ENCODE measurements at regions not wholly inside any gene's neighbourhood (a gene's known extent, or its start where the extent isn't known, plus 50 kb on each side); places are given as distances from the start of the nearest gene placed in this dataset.

GRCh38 chr5:75831561-75831960, 114.3 kb upstream of the POC5 start:
- TF ChIP-seq FOXM1 (IDR thresholded peaks at IDR 0.05; ENCODE audit: borderline replicate concordance, low read depth) (no peak), EP300 (IDR thresholded peaks at IDR 0.05; ENCODE audit: borderline replicate concordance) (no peak), EGR1 (IDR thresholded peaks at IDR 0.05) (no peak), NFIC (IDR thresholded peaks at IDR 0.05) (no peak)

GRCh38 chr5:75828029-75828428, 110.8 kb upstream of the POC5 start:
- no peak for TF ChIP-seq CREB1 (IDR thresholded peaks at IDR 0.05; ENCODE audit: low read depth)
- no peak for TF ChIP-seq TCF12 (IDR thresholded peaks at IDR 0.05; ENCODE audit: low read depth)
- TF ChIP-seq NFIC (IDR thresholded peaks at IDR 0.05) = no peak
- TF ChIP-seq TEAD4 (IDR thresholded peaks at IDR 0.05) = no peak
- no peak for TF ChIP-seq RAD21 (IDR thresholded peaks at IDR 0.05; ENCODE audit: low read depth)
- TF ChIP-seq EP300 (IDR thresholded peaks at IDR 0.05; ENCODE audit: borderline replicate concordance) = no peak
- TF ChIP-seq EGR1 (IDR thresholded peaks at IDR 0.05) = no peak
- no peak for TF ChIP-seq FOXM1 (IDR thresholded peaks at IDR 0.05; ENCODE audit: borderline replicate concordance, low read depth)
- no peak for TF ChIP-seq REST (IDR thresholded peaks at IDR 0.05; ENCODE audit: low read depth)
- TF ChIP-seq USF1 (IDR thresholded peaks at IDR 0.05) = no peak
- no peak for TF ChIP-seq TAF1 (IDR thresholded peaks at IDR 0.05; ENCODE audit: low read depth)
- TF ChIP-seq ZBTB7A (IDR thresholded peaks at IDR 0.05; ENCODE audit: low read depth) = no peak

GRCh38 chr5:75824323-75824722, 107.1 kb upstream of the POC5 start:
- TF ChIP-seq EGR1 (IDR thresholded peaks at IDR 0.05) = no peak
- no peak for TF ChIP-seq TEAD4 (IDR thresholded peaks at IDR 0.05)
- no peak for TF ChIP-seq NFIC (IDR thresholded peaks at IDR 0.05)
- no peak for TF ChIP-seq TCF12 (IDR thresholded peaks at IDR 0.05; ENCODE audit: low read depth)
- TF ChIP-seq EP300 (IDR thresholded peaks at IDR 0.05; ENCODE audit: borderline replicate concordance) = no peak
- no peak for TF ChIP-seq CREB1 (IDR thresholded peaks at IDR 0.05; ENCODE audit: low read depth)
- TF ChIP-seq TAF1 (IDR thresholded peaks at IDR 0.05; ENCODE audit: low read depth) = no peak
- TF ChIP-seq USF1 (IDR thresholded peaks at IDR 0.05) = no peak
- no peak for TF ChIP-seq RAD21 (IDR thresholded peaks at IDR 0.05; ENCODE audit: low read depth)
- no peak for TF ChIP-seq ZBTB7A (IDR thresholded peaks at IDR 0.05; ENCODE audit: low read depth)
- no peak for TF ChIP-seq CEBPB (IDR thresholded peaks at IDR 0.05)
- TF ChIP-seq FOXM1 (IDR thresholded peaks at IDR 0.05; ENCODE audit: borderline replicate concordance, low read depth) = no peak
- TF ChIP-seq REST (IDR thresholded peaks at IDR 0.05; ENCODE audit: low read depth) = no peak
- TF ChIP-seq YY1 (IDR thresholded peaks at IDR 0.05; ENCODE audit: low read depth) = no peak

GRCh38 chr5:75823811-75824210, 106.6 kb upstream of the POC5 start:
- TF ChIP-seq MAX (IDR thresholded peaks at IDR 0.05) (no peak), EP300 (IDR thresholded peaks at IDR 0.05; ENCODE audit: borderline replicate concordance) (no peak), ZBTB7A (IDR thresholded peaks at IDR 0.05; ENCODE audit: low read depth) (no peak), CREB1 (IDR thresholded peaks at IDR 0.05; ENCODE audit: low read depth) (no peak), YY1 (IDR thresholded peaks at IDR 0.05; ENCODE audit: low read depth) (no peak), TEAD4 (IDR thresholded peaks at IDR 0.05) (no peak), NFIC (IDR thresholded peaks at IDR 0.05) (no peak), TCF12 (IDR thresholded peaks at IDR 0.05; ENCODE audit: low read depth) (no peak), EGR1 (IDR thresholded peaks at IDR 0.05) (no peak), TAF1 (IDR thresholded peaks at IDR 0.05; ENCODE audit: low read depth) (no peak), REST (IDR thresholded peaks at IDR 0.05; ENCODE audit: low read depth) (no peak), FOXM1 (IDR thresholded peaks at IDR 0.05; ENCODE audit: borderline replicate concordance, low read depth) (no peak), CEBPB (IDR thresholded peaks at IDR 0.05) (no peak), USF1 (IDR thresholded peaks at IDR 0.05) (no peak)

Data from Ishikawa (cell line).